PFSK-1 (cell line): ENCODE measurements at regions not wholly inside any gene's neighbourhood (a gene's known extent, or its start where the extent isn't known, plus 50 kb on each side); places are given as distances from the start of the nearest gene placed in this dataset.

ENCODE experiments used
- POLR2AphosphoS5 ChIP-seq: IDR thresholded peaks from 2 replicates; pipeline ENCODE4 v1.6.1; 2012; ENCODE audit warnings: low read depth, mild to moderate bottlenecking, control low read depth, low read length, moderate library complexity
- SIN3A ChIP-seq: IDR thresholded peaks from 2 replicates; pipeline ENCODE4 v1.6.1; 2012; ENCODE audit warnings: mild to moderate bottlenecking, low read length, moderate library complexity, borderline replicate concordance; ENCODE audit not compliant: insufficient read depth
- TAF1 ChIP-seq: IDR thresholded peaks from 2 replicates; pipeline ENCODE4 v1.6.1; 2012; ENCODE audit warnings: low read length, control low read depth, borderline replicate concordance; ENCODE audit not compliant: insufficient read depth
- TF ChIP-seq, protein P1 (sequence below), 2 experiments: IDR thresholded peaks; 2 replicates each; pipeline versions ENCODE4 v1.6.1 to v1.8.0; 2011 to 2012; ENCODE audit warnings: low read depth in 2 of 2, low read length in 2 of 2, control low read depth in 1 of 2, inconsistent platforms in 1 of 2, mild to moderate bottlenecking in 1 of 2, moderate library complexity in 1 of 2; ENCODE audit not compliant: insufficient read depth in 1 of 2

DNA sequence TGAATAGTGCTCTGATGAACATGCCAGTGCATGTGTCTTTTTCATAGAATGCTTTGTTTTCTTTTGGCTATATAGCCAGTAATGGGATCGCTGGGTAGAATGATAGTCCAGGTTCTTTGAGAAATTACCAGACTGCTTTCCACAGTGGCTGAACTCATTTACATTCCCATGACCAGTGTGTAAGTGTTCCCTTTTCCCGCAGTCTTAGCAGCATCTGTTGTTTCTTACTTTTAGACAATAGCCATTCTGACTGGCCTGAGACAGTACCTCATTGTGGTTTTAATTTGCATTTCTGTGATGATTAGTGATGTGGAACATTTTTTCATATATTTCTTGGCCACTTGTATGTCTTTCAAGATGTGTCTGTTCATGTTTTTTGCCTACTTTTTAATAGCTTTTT, 784.5 kb downstream of the USP25 start:
- no peak for TF ChIP-seq TAF1
- TF ChIP-seq POLR2AphosphoS5: no peak
- TF ChIP-seq, protein P1, sequence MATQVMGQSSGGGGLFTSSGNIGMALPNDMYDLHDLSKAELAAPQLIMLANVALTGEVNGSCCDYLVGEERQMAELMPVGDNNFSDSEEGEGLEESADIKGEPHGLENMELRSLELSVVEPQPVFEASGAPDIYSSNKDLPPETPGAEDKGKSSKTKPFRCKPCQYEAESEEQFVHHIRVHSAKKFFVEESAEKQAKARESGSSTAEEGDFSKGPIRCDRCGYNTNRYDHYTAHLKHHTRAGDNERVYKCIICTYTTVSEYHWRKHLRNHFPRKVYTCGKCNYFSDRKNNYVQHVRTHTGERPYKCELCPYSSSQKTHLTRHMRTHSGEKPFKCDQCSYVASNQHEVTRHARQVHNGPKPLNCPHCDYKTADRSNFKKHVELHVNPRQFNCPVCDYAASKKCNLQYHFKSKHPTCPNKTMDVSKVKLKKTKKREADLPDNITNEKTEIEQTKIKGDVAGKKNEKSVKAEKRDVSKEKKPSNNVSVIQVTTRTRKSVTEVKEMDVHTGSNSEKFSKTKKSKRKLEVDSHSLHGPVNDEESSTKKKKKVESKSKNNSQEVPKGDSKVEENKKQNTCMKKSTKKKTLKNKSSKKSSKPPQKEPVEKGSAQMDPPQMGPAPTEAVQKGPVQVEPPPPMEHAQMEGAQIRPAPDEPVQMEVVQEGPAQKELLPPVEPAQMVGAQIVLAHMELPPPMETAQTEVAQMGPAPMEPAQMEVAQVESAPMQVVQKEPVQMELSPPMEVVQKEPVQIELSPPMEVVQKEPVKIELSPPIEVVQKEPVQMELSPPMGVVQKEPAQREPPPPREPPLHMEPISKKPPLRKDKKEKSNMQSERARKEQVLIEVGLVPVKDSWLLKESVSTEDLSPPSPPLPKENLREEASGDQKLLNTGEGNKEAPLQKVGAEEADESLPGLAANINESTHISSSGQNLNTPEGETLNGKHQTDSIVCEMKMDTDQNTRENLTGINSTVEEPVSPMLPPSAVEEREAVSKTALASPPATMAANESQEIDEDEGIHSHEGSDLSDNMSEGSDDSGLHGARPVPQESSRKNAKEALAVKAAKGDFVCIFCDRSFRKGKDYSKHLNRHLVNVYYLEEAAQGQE (IDR thresholded peaks at IDR 0.05; ENCODE audit: insufficient read depth in 1 of 2, low read depth in 2 of 2, low read length in 2 of 2): no peak
- no peak for TF ChIP-seq SIN3A
